HG03139 (cell line): ENCODE measurements at regions not wholly inside any gene's neighbourhood (a gene's known extent, or its start where the extent isn't known, plus 50 kb on each side); places are given as distances from the start of the nearest gene placed in this dataset.

ENCODE experiments used
- ATAC-seq: cut with Tn5 transposase; IDR thresholded peaks from one replicate; pipeline ENCODE4 v1.9.1; 2021; ENCODE audit not compliant: unreplicated experiment

GRCh38 chr6:147712841-147713240 is 204.4 kb downstream of the SAMD5 start:
- ATAC-seq = no peak

GRCh38 chr6:147715035-147715434 is 206.5 kb downstream of the SAMD5 start:
- ATAC-seq = no peak

GRCh38 chr6:147716434-147716833 is 207.9 kb downstream of the SAMD5 start:
- no peak for ATAC-seq

- ATAC-seq = no peak
Measured at GRCh38 chr6:147717991-147718390, 209.5 kb downstream of the SAMD5 start.

- no peak for ATAC-seq
Measured at GRCh38 chr6:147722158-147722557, 213.7 kb downstream of the SAMD5 start.

GRCh38 chr6:147724454-147724853 is 216.0 kb downstream of the SAMD5 start:
- ATAC-seq = no peak

GRCh38 chr6:147726342-147726741 is 217.9 kb downstream of the SAMD5 start:
- no peak for ATAC-seq

- no peak for ATAC-seq
Measured at GRCh38 chr6:147728903-147729302, 220.4 kb downstream of the SAMD5 start.

GRCh38 chr6:147733686-147734085 is 225.2 kb downstream of the SAMD5 start:
- no peak for ATAC-seq

- no peak for ATAC-seq
Measured at GRCh38 chr6:147734151-147734550, 225.7 kb downstream of the SAMD5 start.

GRCh38 chr6:147735924-147736323 is 227.4 kb downstream of the SAMD5 start:
- ATAC-seq = no peak

GRCh38 chr6:147737115-147737514 is 228.6 kb downstream of the SAMD5 start:
- no peak for ATAC-seq

- no peak for ATAC-seq
Measured at GRCh38 chr6:147738099-147738498, 229.6 kb downstream of the SAMD5 start.

GRCh38 chr6:147738516-147739162 is 230.1 kb downstream of the SAMD5 start:
- ATAC-seq = peak; percentile 44

GRCh38 chr6:147740326-147740725 is 231.8 kb downstream of the SAMD5 start:
- ATAC-seq = no peak

GRCh38 chr6:147740916-147741315 is 232.4 kb downstream of the SAMD5 start:
- no peak for ATAC-seq

GRCh38 chr6:147741389-147741788 is 232.9 kb downstream of the SAMD5 start:
- ATAC-seq = no peak

GRCh38 chr6:147742440-147742839 is 233.9 kb downstream of the SAMD5 start:
- no peak for ATAC-seq

GRCh38 chr6:147744012-147744411 is 235.5 kb downstream of the SAMD5 start:
- ATAC-seq = no peak

- no peak for ATAC-seq
Measured at GRCh38 chr6:147749331-147749730, 240.8 kb downstream of the SAMD5 start.

- no peak for ATAC-seq
Measured at GRCh38 chr6:147750413-147750812, 241.9 kb downstream of the SAMD5 start.

GRCh38 chr6:147751232-147751631 is 242.7 kb downstream of the SAMD5 start:
- ATAC-seq = no peak

- no peak for ATAC-seq
Measured at GRCh38 chr6:147752689-147753403, 244.4 kb downstream of the SAMD5 start.
